Stimulated activated naive CD8-positive, alpha-beta T cell treated with anti-CD3 and anti-CD28 coated beads, Interleukin-15, Interleukin-2, amounts not matched to agents 100 U/mL and 50 U/mL, for 24 hours (primary cell): ENCODE measurements at regions not wholly inside any gene's neighbourhood (a gene's known extent, or its start where the extent isn't known, plus 50 kb on each side); places are given as distances from the start of the nearest gene placed in this dataset.
A peak's percentile ranks its signal among the peaks of the same experiment; 100 is the strongest.
"Not testable (repeated sequence)": the region's sequence is repeated elsewhere in the genome, so short reads cannot be mapped to it uniquely, and the experiment has no call there.

Source experiments
- ATAC-seq: fragments of 150-1000 bp; cut with Tn5 transposase; one replicate; pipeline ENCODE4 v1.10.0; 2021
- DNase-seq: peaks from one replicate; pipeline ENCODE4 v3.0.0; 2021

DNA sequence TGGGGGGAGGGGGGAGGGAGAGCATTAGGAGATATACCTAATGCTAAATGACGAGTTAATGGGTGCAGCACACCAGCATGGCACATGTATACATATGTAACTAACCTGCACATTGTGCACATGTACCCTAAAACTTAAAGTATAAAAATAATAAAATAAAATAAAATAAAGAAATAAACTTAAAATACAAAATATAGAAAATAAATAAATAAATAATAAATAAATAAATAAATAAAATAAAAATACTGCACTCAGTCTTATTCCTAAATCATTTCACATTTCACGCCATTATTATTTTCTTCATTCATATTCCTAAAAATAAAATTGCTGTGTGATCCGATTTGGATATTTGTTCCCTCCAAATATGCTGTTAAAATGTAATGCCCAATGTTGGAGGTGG is 156.5 kb upstream of the CCNG1 start:
- ATAC-seq, DNase-seq: not testable (repeated sequence)

DNA sequence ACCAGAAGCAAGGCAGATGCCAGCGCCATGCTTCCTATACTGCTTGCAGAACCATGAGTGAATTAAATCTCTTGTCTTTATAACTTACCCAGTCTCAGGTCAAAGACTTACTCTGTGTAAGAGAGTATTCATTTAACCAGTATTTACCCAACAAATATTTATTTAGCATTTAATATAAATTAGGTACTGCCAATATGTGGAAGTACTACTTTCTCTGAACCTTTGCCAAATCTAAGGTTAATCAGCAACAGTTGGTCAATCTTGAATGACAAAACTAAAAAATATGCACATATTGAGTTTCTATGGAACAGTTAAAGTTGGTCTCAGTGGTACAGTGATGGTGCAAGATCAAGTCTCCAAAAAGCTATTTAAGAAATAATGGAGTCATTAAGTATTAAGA is 155.9 kb upstream of the CCNG1 start:
- ATAC-seq (no peak), DNase-seq (no peak)

DNA sequence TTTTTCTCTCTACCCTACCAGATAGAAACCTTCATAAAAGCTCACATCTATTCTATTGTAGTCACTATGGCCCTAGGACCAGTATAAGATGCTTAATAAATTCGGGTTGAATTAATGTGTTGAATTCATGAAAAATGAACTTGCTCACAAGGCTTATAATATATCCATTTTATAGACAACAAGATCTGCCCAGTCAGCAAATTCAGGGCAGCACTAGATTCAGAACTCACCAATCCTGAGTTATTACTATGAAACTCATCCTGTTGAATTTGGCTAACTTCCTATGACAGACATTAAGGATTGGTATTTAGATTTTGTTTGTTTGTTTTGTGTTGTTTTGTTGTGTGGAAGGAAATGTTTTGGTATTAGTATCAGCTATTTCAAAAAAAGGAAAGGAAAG is 143.6 kb upstream of the CCNG1 start:
- ATAC-seq, result no peak
- DNase-seq, result no peak

DNA sequence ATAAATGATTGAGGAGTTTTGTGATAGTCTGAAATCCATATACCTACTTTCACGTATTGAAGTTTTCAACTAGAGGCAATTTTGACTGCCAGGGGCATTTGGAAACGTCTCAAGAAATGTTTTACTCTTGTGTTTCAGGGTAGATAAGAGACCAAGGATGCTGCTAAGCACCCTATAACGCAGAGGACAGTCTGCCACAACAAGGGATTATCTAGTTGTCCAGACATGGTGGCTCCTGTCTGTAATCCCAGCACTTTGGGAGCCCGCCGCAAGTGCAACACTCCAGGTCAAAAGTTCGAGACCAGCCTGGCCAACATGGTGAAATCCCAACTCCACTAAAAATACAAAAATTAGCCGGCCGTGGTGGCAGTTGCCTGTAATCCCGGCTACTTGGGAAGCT is 133.7 kb upstream of the CCNG1 start:
- DNase-seq (no peak), ATAC-seq (no peak)

DNA sequence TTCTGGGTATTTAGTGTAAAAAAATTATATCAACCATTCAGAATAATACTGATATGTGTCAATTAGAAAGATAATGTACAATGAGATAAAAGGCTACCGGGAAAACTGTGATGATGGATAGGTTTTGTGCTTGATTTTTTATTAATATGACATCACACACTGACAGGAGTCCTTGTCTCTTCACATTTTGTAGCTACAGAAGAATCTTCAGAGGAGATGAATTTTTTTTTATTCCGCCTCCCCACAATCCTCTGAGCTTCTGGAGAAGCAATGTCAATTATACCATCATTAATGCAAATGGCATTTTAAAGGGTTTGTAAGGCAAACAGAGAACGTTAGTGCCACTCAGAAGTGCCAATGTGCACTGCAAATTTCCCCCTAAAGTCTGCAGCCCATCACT is 131.7 kb upstream of the CCNG1 start:
- ATAC-seq, result no peak

DNA sequence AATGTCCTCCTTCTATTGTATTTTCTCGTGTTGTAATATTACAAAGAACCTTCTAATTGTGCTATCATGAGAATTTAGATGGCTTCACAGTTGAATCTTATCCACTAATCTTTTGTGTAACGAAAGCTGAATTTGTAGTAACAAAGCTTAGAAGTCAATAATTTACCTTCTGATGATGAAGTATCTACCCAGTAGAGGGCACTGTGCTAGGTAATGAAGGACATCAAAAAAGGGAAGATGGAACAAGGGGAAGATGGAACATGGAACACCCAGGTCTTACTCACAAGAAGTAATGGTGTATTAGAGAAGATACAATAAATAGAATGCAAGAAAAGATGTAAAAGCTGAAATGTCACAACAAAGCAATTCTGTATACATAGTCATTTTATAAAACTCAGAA is 131.0 kb upstream of the CCNG1 start:
- DNase-seq (no peak), ATAC-seq (no peak)

More for the DNA sequence above, 131.7 kb upstream of the CCNG1 start:
- DNase-seq, result no peak

DNA sequence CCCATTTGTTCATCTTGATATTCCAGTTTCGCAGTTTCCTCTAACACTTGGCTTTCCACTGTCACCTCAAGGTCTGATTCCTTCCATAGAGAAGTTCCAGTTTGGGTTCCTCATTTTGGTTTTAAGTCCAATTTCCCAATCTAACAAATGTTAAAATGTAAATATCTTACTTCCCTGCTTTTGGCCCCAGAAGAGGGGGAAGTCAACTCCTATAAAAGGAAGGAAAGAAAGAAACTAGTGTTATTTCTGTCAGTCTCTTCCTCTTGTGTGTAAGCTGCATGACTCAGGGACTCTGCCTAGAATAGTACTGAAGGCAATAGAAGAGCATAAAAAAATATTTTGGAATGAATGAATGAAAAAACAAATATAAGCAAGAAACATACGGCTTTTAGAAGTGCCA is 127.5 kb upstream of the CCNG1 start:
- DNase-seq (no peak), ATAC-seq (no peak)

DNA sequence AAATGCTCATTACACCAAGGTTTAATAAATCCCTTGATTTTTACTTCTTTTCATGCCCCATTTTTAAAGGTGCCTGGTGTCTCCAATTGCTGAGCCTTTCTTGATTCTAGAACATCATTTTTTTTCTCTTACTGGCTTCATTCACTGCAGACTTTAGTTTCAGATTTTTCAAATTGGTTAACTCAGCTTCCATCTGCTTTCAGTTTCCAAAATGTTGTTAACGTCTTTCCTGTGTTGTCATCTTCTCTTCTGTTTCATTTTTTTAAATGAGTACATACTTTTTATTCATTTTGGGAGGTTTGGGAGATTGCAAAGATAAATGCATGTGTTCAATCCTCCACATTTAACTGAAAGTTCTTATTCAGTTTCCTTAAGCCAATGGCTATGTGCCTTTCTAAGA is 126.4 kb upstream of the CCNG1 start:
- ATAC-seq (no peak), DNase-seq (no peak)

DNA sequence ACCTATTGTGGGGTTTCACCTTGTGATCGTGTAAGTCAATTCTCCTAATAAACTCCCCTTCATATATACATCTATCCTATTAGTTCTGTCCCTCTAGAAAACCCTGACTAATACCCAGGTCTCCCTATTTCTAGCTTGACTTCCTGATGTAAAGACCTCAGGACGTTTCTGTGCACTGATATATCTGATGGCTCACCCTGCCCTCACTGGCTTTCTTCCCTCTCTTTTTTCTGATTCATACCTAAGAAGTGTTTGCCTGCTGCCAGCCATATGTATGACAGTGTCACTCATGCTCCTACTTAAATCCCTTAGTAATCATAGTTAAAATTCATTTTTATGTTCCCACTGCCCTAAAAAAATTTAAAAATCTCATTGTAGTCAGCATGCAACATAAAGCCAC is 124.8 kb upstream of the CCNG1 start:
- ATAC-seq (no peak), DNase-seq (no peak)

DNA sequence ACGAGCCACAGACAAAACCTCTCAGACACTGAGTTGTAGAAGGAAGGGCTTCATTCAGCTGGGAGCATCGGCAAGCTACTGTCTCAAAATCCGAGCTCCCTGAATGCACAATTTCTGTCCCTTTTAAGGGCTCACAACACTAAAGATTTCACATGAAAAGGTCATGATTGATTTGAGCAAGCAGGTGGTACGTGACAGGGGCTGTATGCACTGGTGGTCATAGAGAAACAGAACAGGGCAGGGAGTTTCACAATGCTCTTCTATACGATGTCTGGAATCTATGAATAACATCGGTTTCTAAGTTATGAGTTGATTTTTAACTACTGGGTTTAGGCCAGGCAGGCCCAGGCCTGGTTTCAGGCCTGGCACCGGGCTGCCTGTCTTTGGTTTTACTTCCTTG is 124.3 kb upstream of the CCNG1 start:
- DNase-seq, ATAC-seq: not testable (repeated sequence)

DNA sequence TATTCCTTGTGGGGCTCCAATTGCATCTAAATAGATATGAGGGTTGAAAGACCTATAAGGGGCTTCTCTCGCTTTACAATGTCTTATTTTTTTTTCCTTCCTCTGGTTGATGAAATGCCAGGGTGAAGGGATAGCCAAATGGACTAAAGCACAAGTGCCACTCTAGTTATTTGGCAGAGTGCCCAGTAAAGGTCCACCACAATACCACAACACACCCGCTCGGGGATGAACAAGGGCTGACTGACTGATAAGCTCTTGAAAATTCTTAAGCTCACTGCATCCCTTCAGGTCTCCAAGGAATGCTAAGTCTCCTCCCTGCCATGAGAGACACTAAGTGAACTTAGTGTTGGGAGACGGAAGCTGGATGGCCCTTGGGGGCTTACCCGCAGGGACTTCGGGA is 121.0 kb upstream of the CCNG1 start:
- DNase-seq, ATAC-seq: not testable (repeated sequence)

DNA sequence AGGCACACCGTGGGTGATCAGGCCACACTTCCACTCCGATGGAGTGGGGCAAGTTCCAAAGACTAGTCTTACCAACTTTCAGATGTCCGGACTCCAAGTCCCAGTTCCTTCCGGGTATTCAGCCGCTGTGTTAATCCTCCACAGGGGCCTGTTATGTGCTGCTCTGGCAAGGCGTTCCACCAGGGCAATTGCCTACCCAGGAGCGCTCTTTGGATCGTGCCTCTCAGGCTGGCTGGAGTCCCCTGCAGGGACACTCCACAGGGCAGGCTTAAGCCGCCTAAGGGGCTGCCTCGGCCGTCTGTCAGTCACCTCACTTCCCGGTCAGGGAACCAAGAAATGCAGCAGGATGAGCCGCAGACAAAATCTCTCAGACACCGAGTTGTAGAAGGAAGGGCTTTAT is 118.7 kb upstream of the CCNG1 start:
- DNase-seq (no peak), ATAC-seq (no peak)

DNA sequence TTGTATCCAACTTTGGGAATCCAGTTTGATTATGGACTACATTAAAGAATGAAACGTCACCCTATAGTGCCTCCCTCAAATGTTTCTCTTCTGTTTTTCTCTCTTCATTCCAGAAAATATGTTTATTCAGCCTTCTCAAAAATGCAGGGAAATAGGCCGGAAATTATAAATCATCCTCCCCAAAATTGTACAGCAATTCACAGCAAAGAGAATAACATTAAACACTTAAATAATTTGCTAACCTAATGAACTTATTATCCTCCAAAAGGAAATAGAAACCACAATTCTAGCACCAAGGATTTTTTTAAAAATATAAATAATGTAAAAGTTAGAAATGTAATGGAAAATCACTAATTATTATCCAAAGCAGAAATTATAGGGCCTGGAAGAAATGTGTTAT is 115.9 kb upstream of the CCNG1 start:
- ATAC-seq (no peak), DNase-seq (no peak)

DNA sequence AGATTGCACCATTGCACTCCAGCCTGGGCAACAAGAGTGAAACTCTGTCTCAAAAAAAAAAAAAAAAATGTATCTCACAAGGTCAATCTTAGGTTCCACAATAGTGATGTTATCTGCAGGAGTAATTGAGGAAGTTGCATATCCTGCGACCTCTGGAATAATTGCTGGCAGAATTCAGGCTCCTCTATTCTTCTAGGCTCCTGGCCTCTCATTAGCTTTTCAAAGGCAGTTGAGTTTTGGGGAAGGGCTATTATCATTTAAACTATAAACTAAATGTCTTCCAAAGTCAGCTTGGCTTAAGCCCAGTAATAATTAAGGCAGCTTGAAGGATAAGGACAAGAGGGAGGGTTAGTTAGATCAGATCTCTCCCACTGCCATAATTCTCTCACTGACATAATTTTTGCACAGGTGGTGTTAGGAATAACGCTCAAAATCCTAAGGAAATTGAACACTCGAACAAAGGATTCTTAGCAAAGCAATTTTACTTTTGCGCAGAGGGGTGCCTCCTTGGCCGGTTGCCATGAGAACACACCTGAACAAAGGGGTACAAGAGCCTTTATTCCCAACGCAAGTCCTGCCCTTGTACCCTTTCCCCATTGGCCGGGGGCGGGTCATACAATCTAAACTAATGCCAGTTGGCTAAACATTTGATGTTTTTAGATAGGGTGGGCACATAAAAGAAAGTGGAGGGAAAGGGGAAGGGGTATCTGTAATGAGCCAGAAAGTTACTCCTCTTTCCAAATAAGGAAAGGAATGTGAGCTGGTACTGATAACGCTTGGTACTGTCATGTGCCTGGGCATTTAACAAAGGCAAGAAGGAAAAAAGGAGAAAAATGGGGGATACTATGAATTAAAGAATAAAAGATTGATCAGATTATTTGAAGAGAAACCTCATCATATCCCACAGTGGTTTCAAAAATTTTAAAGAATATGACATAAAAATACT is 106.4 kb upstream of the CCNG1 start:
- ATAC-seq (no peak), DNase-seq (no peak)

DNA sequence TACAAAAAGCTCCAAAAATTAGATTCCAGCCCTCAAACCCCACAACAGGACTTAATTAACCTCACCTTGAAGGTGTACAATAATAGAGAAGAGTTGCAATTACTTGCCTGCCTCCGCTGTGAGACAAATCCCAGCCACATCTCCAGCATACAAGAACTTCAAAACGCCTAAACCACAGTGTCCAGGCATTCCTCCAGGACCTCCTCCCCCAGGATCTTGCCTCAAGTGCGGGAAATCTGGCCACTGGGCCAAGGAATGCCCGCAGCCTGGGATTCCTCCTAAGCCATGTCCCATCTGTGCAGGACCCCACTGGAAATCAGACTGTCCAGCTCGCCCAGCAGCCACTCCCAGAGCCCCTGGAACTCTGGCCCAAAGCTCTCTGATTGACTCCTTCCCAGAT is 101.3 kb upstream of the CCNG1 start:
- ATAC-seq, DNase-seq: not testable (repeated sequence)

DNA sequence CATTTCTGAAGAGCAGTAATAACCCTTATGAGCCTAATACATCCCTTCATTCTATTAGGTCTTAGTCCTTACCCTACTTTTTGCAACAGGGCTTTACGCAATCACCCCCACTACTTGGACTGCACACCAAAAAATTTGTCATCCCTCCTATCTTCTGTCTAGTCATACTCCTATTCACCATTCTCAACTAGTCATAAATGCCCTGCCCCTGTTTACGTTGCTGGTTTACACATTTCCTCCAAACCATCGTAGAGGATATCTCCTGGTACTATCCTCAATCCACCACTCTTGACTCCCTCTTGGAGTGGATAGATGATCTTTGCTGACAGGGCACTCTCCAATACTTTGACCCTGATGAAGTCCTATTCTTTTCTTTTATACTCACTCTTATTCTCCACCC is 98.2 kb upstream of the CCNG1 start:
- no peak for DNase-seq
- no peak for ATAC-seq

DNA sequence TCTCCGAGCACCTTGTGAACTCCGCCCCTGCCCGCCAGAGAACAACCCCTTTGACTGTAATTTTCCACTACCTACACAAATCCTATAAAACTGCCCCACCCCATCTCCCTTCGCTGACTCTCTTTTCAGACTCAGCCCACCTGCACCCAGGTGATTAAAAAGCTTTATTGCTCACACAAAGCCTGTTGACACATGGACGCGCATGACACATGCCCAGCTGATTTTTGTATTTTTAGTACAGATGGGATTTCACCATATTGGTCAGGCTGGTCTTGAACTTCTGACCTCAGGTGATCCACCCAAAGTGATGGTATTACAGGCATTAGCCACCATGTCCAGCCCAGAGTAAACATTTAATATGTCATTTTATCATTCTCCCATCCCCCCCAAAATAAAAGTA is 97.0 kb upstream of the CCNG1 start:
- not testable (repeated sequence) for ATAC-seq

DNA sequence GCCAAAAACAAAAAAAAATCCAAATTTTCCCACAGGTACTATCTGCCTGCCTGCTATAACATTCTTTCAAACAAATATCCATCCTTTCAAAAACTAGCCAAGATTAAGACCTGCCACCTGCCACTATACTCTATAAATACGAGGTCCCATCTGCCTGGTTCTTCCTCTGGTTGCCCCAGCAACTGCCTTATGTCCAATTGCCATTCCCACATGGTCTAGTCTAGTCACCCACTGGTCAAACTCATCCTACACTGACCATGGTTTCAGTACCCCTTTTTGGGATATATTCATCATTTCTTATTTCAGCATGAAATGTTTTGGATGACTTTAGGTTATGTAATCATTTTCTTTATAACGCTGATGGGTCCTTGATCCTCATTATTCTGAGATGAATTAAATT is 95.1 kb upstream of the CCNG1 start:
- ATAC-seq (no peak), DNase-seq (no peak)

More for the DNA sequence above, 97.0 kb upstream of the CCNG1 start:
- DNase-seq, result not testable (repeated sequence)

DNA sequence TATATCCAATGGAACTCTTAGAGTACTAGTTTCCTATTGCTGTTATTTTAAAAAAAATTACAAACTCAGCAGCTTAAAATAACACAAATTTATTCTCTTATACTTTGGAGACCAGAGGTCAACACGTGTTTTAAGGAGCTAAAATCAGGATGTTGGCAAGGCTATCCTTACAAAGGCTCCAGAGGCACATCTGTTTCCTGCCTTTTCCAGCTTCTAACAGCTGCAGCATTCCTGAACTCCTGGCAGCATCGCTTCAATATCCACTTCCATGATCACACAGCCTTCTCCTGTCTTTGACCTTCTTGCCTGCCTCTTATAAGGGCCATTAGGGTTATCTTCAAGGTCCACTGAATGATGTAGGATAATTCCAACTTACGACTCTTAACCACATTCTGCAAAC is 92.2 kb upstream of the CCNG1 start:
- DNase-seq, result no peak
- no peak for ATAC-seq

DNA sequence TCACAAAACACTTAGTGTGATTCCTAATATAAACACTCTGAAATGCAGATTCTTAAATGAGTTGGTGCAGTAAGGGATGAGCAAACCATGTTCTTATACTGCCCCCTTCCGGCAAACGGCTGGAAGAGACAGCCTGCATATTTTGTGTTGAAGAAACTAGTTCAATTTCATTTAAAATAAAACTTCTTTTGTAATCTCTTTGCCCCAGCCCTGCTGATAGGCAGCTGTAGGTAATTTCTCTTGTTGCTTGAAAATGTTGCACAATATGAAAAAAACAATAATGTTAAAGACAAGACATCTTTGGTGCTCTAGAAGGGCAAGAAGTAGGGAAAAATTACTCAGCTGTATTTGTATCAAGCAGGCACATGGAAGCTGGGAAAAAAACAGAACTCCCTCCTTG is 89.7 kb upstream of the CCNG1 start:
- DNase-seq, result peak; percentile 43
- no peak for ATAC-seq

DNA sequence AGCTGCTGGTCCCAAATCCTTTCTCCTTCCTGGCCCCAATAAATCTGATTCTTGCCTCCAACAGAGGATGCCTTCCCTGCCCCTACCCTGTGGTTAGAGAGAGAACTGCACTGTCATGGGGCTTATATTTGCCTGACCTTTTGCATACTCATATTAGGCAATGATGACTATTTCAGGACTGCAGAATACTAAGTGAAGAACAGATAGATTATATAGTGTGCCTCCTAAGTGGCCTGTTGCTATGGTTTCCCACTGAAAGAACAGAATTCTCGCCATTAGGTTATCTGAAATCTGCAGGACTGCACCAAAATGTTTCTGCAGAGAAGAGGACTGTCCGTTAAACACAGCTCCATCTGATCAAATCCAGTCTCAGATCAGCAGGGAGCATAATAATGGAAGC is 87.3 kb upstream of the CCNG1 start:
- DNase-seq (no peak), ATAC-seq (peak; percentile 23)

DNA sequence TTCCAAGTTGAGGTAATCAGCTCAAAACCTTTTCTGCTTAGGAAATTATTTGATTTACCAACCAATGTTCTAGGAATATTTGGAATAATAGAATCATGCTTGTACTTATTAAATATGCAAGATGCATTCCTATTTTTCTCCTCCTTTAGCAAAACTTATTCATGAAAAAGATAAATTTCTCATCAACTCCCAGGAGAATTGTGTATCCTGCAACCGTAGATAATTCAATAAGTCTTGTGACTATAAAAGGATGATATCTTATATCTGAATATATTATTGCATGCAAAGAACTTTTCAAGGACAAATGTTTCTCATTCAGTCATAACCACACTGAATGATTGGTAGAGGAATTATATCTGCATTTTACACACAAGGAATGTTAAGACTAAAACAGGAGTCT is 84.9 kb upstream of the CCNG1 start:
- DNase-seq (no peak), ATAC-seq (no peak)

DNA sequence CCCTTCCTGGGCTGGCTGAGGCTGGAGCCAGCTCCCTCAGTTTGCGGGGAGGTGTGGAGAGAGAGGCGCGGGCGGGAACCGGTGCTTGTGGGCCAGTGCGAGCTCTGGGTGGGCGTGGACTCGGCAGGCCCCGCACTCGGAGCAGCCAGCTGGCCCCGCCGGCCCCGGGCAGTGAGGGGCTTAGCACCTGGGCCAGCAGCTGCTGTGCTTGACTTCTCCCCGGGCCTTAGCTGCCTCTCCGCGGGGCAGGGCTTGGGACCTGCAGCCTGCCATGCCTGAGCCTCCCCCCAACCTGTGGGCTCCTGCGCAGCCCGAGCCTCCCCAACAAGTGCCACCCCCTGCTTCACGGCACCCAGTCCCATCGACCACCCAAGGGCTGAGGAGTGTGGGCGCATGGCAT is 81.6 kb upstream of the CCNG1 start:
- DNase-seq, ATAC-seq: not testable (repeated sequence)

DNA sequence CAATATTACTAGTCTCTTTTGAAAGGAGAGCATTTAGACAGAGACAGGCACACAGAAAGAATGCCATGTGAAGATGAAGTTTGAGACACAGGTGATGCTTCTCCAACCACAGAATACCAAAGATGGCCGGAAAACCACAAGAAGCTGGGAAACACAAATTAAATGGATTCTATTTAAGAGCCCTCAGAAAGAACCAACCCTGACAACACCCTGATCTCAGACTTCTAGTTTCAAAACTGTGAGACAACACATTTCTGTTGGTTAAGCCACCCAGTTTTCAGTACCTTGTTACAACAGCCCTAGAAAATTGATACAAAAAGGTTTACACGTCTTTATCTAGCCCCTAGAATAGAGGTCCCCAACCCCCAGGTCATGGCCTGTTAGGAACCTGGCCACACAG is 79.8 kb upstream of the CCNG1 start:
- no peak for DNase-seq
- no peak for ATAC-seq
